WTC11 (cell line): ENCODE measurements at regions not wholly inside any gene's neighbourhood (a gene's known extent, or its start where the extent isn't known, plus 50 kb on each side); places are given as distances from the start of the nearest gene placed in this dataset.

Experiments
- CTCF ChIP-seq: fragments of 200-600 bp; IDR thresholded peaks from 2 replicates; pipeline ENCODE4 v1.8.0; 2022; ENCODE audit warnings: antibody characterized with exemption
- E2F1 ChIP-seq: sonication (generic); formaldehyde crosslinking; IDR thresholded peaks from 2 replicates; pipeline ENCODE4 v1.8.0; 2022; ENCODE audit warnings: mild to moderate bottlenecking, missing genetic modification reagents
- NFE2L1 ChIP-seq: sonication (generic); formaldehyde crosslinking; IDR thresholded peaks from 2 replicates; pipeline ENCODE4 v1.8.1; 2023; ENCODE audit warnings: missing genetic modification reagents

- no peak for TF ChIP-seq NFE2L1 (CRISPR knock-in tag)
- TF ChIP-seq CTCF: no peak
- no peak for TF ChIP-seq E2F1 (CRISPR knock-in tag)
These were observed 95.4 kb downstream of the ZNF621 start for GRCh38 chr3:40620151-40620550.
